Upper lobe of left lung (tissue), 6 donors: ENCODE measurements at regions not wholly inside any gene's neighbourhood (a gene's known extent, or its start where the extent isn't known, plus 50 kb on each side); places are given as distances from the start of the nearest gene placed in this dataset.

Source experiments
- ATAC-seq, 2 donors: fragments of 200-7000 bp; cut with Tn5 transposase; one replicate each; pipeline ENCODE4 v1.9.1; 2022; ENCODE audit warnings: mild to moderate bottlenecking in 2 of 2, moderate library complexity in 2 of 2; ENCODE audit not compliant: low FRiP score in 2 of 2
- DNase-seq, 2 donors: peaks; one replicate each; pipeline ENCODE4 v3.0.0-alpha.2; 2019 to 2020
- H3K27ac ChIP-seq, 4 donors: fragments of 200-600 bp; sonication (generic); one replicate each; pipeline ENCODE4 v1.5.1; 2016 to 2019
- H3K27me3 ChIP-seq, 4 donors: fragments of 200-600 bp; sonication (generic); one replicate each; pipeline ENCODE4 v1.5.1; 2017 to 2019
- H3K36me3 ChIP-seq, 4 donors: fragments of 200-600 bp; sonication (generic); one replicate each; pipeline ENCODE4 v1.5.1; 2016 to 2019
- H3K4me1 ChIP-seq, 4 donors: fragments of 200-600 bp; sonication (generic); one replicate each; pipeline ENCODE4 v1.5.1; 2018 to 2019
- H3K4me3 ChIP-seq, 4 donors: fragments of 200-600 bp; sonication (generic); one replicate each; pipeline ENCODE4 v1.5.1; 2017 to 2019; ENCODE audit warnings: mild to moderate bottlenecking in 2 of 4, moderate library complexity in 1 of 4
- H3K9me3 ChIP-seq, 4 donors: fragments of 200-600 bp; sonication (generic); one replicate each; pipeline ENCODE4 v1.5.1; 2018 to 2019
- EP300 ChIP-seq, 4 donors: sonication (generic); formaldehyde crosslinking; IDR thresholded peaks; one replicate each; pipeline ENCODE4 v1.5.1; 2017; ENCODE audit warnings: antibody characterized with exemption in 4 of 4, control low read depth in 2 of 4
- POLR2A ChIP-seq, 4 donors: fragments of 450-650 bp; IDR thresholded peaks; one replicate each; pipeline ENCODE4 v1.5.1; 2016 to 2017; ENCODE audit warnings: antibody characterized with exemption in 4 of 4, mild to moderate bottlenecking in 2 of 4
- POLR2AphosphoS5 ChIP-seq, 2 donors: sonication (generic); formaldehyde crosslinking; IDR thresholded peaks; one replicate each; pipeline ENCODE4 v1.5.1; 2017; ENCODE audit warnings: antibody characterized with exemption in 2 of 2
- WGBS, 2 donors: methylation state at CpG; one replicate each; pipeline ENCODE4 v1.1.5; 2017 to 2018; 5-methylcytosine and 5-hydroxymethylcytosine counted together
- TF ChIP-seq, protein P1 (sequence below), 6 experiments: fragments of 450-650 bp in 4 of 6; fragments of 200-600 bp in 2 of 6; sonication (generic) in 2 of 6; IDR thresholded peaks; one replicate each; pipeline ENCODE4 v1.5.1; 2016 to 2019; ENCODE audit warnings: antibody characterized with exemption in 6 of 6
- donor health status: DM: no; HTN: no; CAD: no; lungs with moderate emphysema.
- donor health status: DM: no; HTN: yes; CAD: no; lungs with severe emphysema.

DNA sequence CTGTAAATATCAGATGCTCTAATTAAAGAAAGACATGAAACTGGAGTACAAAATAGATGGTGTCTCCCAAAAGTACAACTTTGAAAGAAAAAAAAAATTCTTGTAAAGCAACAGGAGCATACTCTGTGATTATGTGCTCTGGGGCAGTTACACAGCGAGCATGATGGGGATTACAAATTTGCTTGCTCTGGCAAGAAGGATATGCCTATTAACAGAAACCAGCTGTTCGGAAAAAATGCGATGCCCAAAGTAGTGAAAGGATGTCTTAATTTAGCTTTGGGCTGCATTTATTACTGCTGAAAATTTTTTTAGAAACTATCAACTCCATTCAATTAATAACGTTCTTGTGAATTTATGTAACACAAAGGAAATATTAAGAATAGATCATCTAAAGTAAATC, 256.9 kb upstream of the TPK1 start:
- no peaks in the 10 kb centered on the region for H3K9me3 ChIP-seq
- DNase-seq = no peak
- TF ChIP-seq, protein P1, sequence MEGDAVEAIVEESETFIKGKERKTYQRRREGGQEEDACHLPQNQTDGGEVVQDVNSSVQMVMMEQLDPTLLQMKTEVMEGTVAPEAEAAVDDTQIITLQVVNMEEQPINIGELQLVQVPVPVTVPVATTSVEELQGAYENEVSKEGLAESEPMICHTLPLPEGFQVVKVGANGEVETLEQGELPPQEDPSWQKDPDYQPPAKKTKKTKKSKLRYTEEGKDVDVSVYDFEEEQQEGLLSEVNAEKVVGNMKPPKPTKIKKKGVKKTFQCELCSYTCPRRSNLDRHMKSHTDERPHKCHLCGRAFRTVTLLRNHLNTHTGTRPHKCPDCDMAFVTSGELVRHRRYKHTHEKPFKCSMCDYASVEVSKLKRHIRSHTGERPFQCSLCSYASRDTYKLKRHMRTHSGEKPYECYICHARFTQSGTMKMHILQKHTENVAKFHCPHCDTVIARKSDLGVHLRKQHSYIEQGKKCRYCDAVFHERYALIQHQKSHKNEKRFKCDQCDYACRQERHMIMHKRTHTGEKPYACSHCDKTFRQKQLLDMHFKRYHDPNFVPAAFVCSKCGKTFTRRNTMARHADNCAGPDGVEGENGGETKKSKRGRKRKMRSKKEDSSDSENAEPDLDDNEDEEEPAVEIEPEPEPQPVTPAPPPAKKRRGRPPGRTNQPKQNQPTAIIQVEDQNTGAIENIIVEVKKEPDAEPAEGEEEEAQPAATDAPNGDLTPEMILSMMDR (IDR thresholded peaks at IDR 0.05) = no peak
- TF ChIP-seq POLR2AphosphoS5 (IDR thresholded peaks at IDR 0.05) (no peak), EP300 (IDR thresholded peaks at IDR 0.05) (no peak), POLR2A (IDR thresholded peaks at IDR 0.05) (no peak)
- no peaks in the 10 kb centered on the region for H3K4me1 ChIP-seq
- H3K27me3 ChIP-seq = no peaks in the 10 kb centered on the region
- no peak for ATAC-seq
- no peak overlapping the region for H3K4me3 ChIP-seq
- 65 to 78% methylated on average over 4 of the region's 4 CpGs for WGBS, 2 donors
- no peak overlapping the region for H3K27ac ChIP-seq
- no peaks in the 10 kb centered on the region for H3K36me3 ChIP-seq

DNA sequence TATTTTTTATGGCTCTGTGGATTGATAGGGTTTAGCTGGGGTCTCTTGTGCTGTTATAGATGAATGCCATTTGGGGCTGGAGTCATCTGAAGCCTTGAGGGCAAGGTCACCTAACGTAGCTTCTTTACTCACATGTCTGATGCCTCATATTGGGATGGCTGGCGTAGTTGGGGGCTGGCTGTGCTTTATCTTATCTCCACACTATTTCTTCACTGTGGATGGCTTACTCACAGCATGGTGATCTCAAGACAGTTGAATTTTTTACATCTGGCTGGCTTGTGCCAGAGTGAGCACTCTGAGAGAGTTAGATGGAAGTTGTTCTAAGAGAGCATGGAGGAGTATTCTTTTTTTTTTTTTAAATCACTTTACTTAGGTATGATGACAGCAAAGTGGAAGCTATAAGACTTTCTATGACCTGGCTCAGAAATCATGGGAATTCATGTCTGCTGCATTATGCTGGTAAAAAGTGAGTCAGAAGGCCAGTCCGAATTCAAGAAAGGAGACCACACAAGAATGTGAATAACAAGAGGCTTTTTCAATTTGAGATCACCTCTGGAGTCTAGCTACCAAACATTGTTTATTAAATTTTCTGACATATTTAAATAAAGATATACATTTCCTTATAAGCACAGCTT, 252.4 kb upstream of the TPK1 start:
- DNase-seq = no peak
- H3K27me3 ChIP-seq = no peaks in the 10 kb centered on the region

DNA sequence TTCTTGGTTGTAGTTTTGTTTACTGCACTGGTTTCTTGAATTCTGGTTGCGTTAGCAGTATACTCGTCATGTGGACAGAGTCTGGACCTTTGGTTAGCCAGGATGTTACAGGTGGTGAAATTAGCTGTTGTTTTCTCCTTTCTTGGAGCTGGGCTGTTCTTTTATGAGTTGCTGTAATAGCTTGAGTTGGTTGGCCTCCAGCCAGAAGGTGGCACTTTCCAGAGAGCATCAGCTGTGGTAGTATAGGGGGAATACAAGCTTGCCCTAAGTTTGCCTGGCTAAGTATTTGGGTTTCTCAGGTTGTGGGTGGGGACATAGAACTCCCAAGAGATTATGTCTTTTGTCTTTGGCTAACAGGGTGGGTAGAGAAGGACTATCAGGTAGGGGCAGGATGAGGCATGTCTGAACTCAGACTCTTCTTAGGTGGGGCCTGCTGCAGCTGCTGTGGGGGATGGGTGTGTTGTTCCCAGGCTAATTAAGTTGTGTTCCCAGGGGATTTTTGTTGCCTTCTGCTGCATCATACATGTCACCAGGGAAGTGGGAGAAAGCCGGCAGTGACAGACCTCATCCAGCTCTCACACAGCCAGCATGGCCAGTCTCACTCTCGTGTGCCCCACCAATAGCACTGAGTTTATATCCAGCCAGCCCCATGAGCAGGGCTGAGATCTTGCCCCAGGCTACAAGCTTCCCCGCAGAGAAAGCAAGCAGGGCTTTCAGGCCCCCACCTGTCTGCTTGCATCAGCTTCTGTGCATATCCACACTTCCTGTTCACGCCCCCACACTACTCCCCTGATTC, 246.7 kb upstream of the TPK1 start:
- 82 to 88% methylated on average over 5 to 6 of the region's 6 CpGs for WGBS, 2 donors
- no peak for TF ChIP-seq EP300 (IDR thresholded peaks at IDR 0.05)
- no peak for TF ChIP-seq POLR2A (IDR thresholded peaks at IDR 0.05)
- TF ChIP-seq, protein P1 (IDR thresholded peaks at IDR 0.05) = no peak
- TF ChIP-seq POLR2AphosphoS5 (IDR thresholded peaks at IDR 0.05) = no peak
- Histone ChIP-seq H3K36me3 (no peaks in the 10 kb centered on the region), H3K27ac (no peak overlapping the region), H3K4me1 (no peaks in the 10 kb centered on the region), H3K27me3 (no peaks in the 10 kb centered on the region), H3K9me3 (no peaks in the 10 kb centered on the region), H3K4me3 (no peak overlapping the region)
- ATAC-seq (no peak), DNase-seq (no peak)

More for the DNA sequence above, 252.4 kb upstream of the TPK1 start:
- H3K4me1 ChIP-seq = no peaks in the 10 kb centered on the region
- 65 to 70% methylated on average over 3 of the region's 3 CpGs for WGBS, 2 donors
- H3K36me3 ChIP-seq = no peaks in the 10 kb centered on the region
- no peaks in the 10 kb centered on the region for H3K9me3 ChIP-seq
- no peak for ATAC-seq
- H3K4me3 ChIP-seq = no peak overlapping the region
- TF ChIP-seq, protein P1 (IDR thresholded peaks at IDR 0.05) = no peak
- TF ChIP-seq POLR2A (IDR thresholded peaks at IDR 0.05) = no peak
- TF ChIP-seq POLR2AphosphoS5 (IDR thresholded peaks at IDR 0.05) = no peak
- H3K27ac ChIP-seq = no peak overlapping the region

DNA sequence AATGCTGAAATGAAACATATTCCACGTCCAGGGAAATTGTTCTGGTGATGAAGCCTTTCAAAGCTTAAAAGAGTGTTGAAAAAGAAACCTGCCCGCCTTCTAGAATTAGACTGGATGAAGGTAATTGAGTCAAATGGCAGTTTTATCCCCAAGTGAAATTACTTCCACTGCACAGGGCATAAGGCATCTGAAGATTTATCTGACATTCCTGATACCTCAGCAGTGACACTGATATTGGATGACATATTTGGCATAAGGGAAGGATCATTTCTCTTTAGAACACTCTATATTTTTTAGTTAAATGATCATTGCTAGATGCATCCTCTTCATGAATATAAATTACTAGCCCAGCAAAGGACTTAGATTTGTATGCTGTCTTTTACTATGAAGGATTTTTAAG, 229.6 kb upstream of the TPK1 start:
- TF ChIP-seq POLR2A (IDR thresholded peaks at IDR 0.05) (no peak), POLR2AphosphoS5 (IDR thresholded peaks at IDR 0.05) (no peak), EP300 (IDR thresholded peaks at IDR 0.05) (no peak)
- TF ChIP-seq, protein P1 (IDR thresholded peaks at IDR 0.05) = no peak
- 63 to 75% methylated on average over 2 of the region's 2 CpGs for WGBS, 2 donors
- H3K4me1 ChIP-seq = no peaks in the 10 kb centered on the region
- H3K4me3 ChIP-seq = no peak overlapping the region
- H3K27me3 ChIP-seq = no peaks in the 10 kb centered on the region
- H3K36me3 ChIP-seq = no peaks in the 10 kb centered on the region
- DNase-seq = no peak
- no peaks in the 10 kb centered on the region for H3K9me3 ChIP-seq
- no peak for ATAC-seq
- H3K27ac ChIP-seq = no peak overlapping the region
